A549 (cell line): ENCODE measurements at regions not wholly inside any gene's neighbourhood (a gene's known extent, or its start where the extent isn't known, plus 50 kb on each side); places are given as distances from the start of the nearest gene placed in this dataset.

Experiments used
- CEBPB ChIP-seq, 2 experiments: fragments of >200 bp in 1 of 2; sonication (Bioruptor Twin) in 1 of 2; formaldehyde crosslinking in 1 of 2; IDR thresholded peaks; 2 replicates each; pipeline ENCODE4 v1.6.1; 2012 to 2016
- CTCF ChIP-seq: fragments of >200 bp; sonication (Bioruptor Twin); formaldehyde crosslinking; IDR thresholded peaks from 3 replicates; pipeline ENCODE4 v1.5.1; 2016
- FOSL2 ChIP-seq, 2 experiments: fragments of 450-650 bp in 1 of 2; fragments of >200 bp in 1 of 2; sonication (Bioruptor Twin) in 1 of 2; formaldehyde crosslinking; IDR thresholded peaks; 2 replicates each; pipeline versions ENCODE4 v1.5.0 to v1.6.1; 2016 to 2020; ENCODE audit warnings: mild to moderate bottlenecking in 1 of 2, moderate library complexity in 1 of 2
- RFX5 ChIP-seq: fragments of 450-650 bp; IDR thresholded peaks from 2 replicates; pipeline ENCODE4 v1.7.1; 2014; ENCODE audit warnings: antibody characterized with exemption, mild to moderate bottlenecking, moderate library complexity

- TF ChIP-seq FOSL2 (IDR thresholded peaks at IDR 0.05) (no peak), FOSL2 (CRISPR knock-in tag; IDR thresholded peaks at IDR 0.05) (no peak), CEBPB (IDR thresholded peaks at IDR 0.05) (no peak), RFX5 (no peak), CTCF (no peak)
These were observed 116.1 kb downstream of the ARL4A start for GRCh38 chr7:12803542-12803941.
